ENCODE measurements at regions not wholly inside any gene's neighbourhood (a gene's known extent, or its start where the extent isn't known, plus 50 kb on each side); places are given as distances from the start of the nearest gene placed in this dataset.

DNA sequence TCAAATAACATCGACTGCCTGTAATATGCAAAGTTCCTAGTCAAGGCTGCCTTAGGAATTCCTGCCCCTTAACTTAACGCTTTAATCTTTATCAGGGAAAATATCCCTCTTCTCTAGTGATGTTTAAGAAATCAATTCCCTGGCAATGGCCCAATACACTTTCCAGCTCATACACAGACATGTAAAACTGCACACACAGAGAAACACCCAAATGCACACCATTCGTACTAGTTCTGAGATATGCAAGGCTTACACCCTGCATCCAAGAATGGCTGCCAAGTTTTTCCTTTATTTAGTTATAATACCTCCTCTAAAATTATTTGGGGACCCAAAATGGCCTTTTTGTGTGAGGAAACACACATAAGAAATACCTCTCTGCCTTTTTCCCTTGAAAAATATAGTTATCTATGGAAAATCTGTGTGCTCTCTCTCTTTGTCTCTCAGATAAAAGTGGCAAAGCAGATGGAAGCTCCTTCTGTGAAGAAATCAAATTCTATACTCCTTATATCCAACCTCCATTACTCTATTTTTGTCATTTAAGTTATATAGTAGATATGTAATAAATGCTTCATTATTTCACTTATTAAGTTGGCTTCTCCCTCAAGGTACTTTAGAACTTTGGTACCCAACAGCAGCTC, 120.0 kb upstream of the MDM1 start:
- Histone ChIP-seq H2AFZ (ENCODE audit: low read depth) (no peak overlapping the region), H3K4me1 (ENCODE audit: control insufficient read depth in 1 of 2, insufficient read depth in 2 of 2, low read depth in 1 of 2, low read length in 1 of 2) (peaks cover 2 to 30% of the 10 kb centered on the region in 2 experiments; a peak in 2 of 4 replicates), H3K9me2 (no peaks in the 10 kb centered on the region), H4K20me1 (ENCODE audit: insufficient read depth) (no peaks in the 10 kb centered on the region), H3K79me2 (ENCODE audit: insufficient read depth) (no peaks in the 10 kb centered on the region), H3F3A (replicated peaks; ENCODE audit: insufficient read depth) (no peaks in the 10 kb centered on the region), H3K4me2 (peak overlapping the region; percentile 6; the same call in 1 of the 2 replicates), H3K27ac (ENCODE audit: low read depth in 2 of 2, low read length in 1 of 2) (peak overlapping the region; percentile 29 to 43; a peak in 3 of 4 replicates), H3K36me3 (replicated peaks in 1 of 2; ENCODE audit: control insufficient read depth in 1 of 2, insufficient read depth in 2 of 2, low read length in 1 of 2) (no peaks in the 10 kb centered on the region), H3K4me3 (ENCODE audit: low read depth in 2 of 2, low read length in 1 of 2) (no peak overlapping the region), H3K27me3 (ENCODE audit: insufficient read depth) (no peaks in the 10 kb centered on the region), H3K9me3 (no peaks in the 10 kb centered on the region), H3K9ac (no peak overlapping the region)
- 83% methylated on average over 3 of the region's 3 CpGs for WGBS (ENCODE audit: low lambda C conversion rate)
- ChIA-PET POLR2A (no interaction called here), CTCF (no interaction called here)
- DNase-seq: no peak
- TF ChIP-seq EP300 (IDR thresholded peaks at IDR 0.05; ENCODE audit: borderline replicate concordance in 1 of 2, low read depth in 1 of 2, low read length in 1 of 2) (no peak), TAF1 (IDR thresholded peaks at IDR 0.05; ENCODE audit: borderline replicate concordance, low read depth, low read length) (no peak), JUND (IDR thresholded peaks at IDR 0.05) (no peak), FOSL2 (IDR thresholded peaks at IDR 0.05; ENCODE audit: borderline replicate concordance, low read depth) (no peak), MEF2A (IDR thresholded peaks at IDR 0.05; ENCODE audit: borderline replicate concordance, low read depth) (no peak), POLR2AphosphoS5 (IDR thresholded peaks at IDR 0.05; ENCODE audit: low read depth, low read length) (no peak), CHD2 (IDR thresholded peaks at IDR 0.05; ENCODE audit: low read length, partially characterized antibody) (no peak), NFIC (IDR thresholded peaks at IDR 0.05; ENCODE audit: borderline replicate concordance) (no peak), RXRA (IDR thresholded peaks at IDR 0.05; ENCODE audit: borderline replicate concordance, low read depth) (no peak), RFX5 (IDR thresholded peaks at IDR 0.05; ENCODE audit: low read length) (no peak), EZH2phosphoT487 (IDR thresholded peaks at IDR 0.05; ENCODE audit: borderline replicate concordance, low read depth) (no peak), SMC3 (IDR thresholded peaks at IDR 0.05; ENCODE audit: low read depth, low read length) (no peak), FOXJ3 (CRISPR knock-in tag; IDR thresholded peaks at IDR 0.05) (no peak), TEAD4 (IDR thresholded peaks at IDR 0.05; ENCODE audit: borderline replicate concordance, insufficient read depth) (no peak), GATA2 (CRISPR knock-in tag; IDR thresholded peaks at IDR 0.05) (no peak)
- TF ChIP-seq, protein P1, sequence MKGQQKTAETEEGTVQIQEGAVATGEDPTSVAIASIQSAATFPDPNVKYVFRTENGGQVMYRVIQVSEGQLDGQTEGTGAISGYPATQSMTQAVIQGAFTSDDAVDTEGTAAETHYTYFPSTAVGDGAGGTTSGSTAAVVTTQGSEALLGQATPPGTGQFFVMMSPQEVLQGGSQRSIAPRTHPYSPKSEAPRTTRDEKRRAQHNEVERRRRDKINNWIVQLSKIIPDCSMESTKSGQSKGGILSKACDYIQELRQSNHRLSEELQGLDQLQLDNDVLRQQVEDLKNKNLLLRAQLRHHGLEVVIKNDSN (IDR thresholded peaks at IDR 0.05; ENCODE audit: borderline replicate concordance, low read depth): no peak
- TF ChIP-seq, protein P2, sequence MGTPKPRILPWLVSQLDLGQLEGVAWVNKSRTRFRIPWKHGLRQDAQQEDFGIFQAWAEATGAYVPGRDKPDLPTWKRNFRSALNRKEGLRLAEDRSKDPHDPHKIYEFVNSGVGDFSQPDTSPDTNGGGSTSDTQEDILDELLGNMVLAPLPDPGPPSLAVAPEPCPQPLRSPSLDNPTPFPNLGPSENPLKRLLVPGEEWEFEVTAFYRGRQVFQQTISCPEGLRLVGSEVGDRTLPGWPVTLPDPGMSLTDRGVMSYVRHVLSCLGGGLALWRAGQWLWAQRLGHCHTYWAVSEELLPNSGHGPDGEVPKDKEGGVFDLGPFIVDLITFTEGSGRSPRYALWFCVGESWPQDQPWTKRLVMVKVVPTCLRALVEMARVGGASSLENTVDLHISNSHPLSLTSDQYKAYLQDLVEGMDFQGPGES (IDR thresholded peaks at IDR 0.05; ENCODE audit: low read depth, low read length): no peak
- TF ChIP-seq, protein P3, sequence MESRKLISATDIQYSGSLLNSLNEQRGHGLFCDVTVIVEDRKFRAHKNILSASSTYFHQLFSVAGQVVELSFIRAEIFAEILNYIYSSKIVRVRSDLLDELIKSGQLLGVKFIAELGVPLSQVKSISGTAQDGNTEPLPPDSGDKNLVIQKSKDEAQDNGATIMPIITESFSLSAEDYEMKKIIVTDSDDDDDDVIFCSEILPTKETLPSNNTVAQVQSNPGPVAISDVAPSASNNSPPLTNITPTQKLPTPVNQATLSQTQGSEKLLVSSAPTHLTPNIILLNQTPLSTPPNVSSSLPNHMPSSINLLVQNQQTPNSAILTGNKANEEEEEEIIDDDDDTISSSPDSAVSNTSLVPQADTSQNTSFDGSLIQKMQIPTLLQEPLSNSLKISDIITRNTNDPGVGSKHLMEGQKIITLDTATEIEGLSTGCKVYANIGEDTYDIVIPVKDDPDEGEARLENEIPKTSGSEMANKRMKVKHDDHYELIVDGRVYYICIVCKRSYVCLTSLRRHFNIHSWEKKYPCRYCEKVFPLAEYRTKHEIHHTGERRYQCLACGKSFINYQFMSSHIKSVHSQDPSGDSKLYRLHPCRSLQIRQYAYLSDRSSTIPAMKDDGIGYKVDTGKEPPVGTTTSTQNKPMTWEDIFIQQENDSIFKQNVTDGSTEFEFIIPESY (IDR thresholded peaks at IDR 0.05; ENCODE audit: borderline replicate concordance, low read depth): no peak
